ENCODE measurements at regions not wholly inside any gene's neighbourhood (a gene's known extent, or its start where the extent isn't known, plus 50 kb on each side); places are given as distances from the start of the nearest gene placed in this dataset.

GRCh38 chr20:50346374-50347283, 156.0 kb downstream of the CEBPB start (continued):
- TF ChIP-seq RCOR1 (IDR thresholded peaks at IDR 0.05; ENCODE audit: borderline replicate concordance in 1 of 2, low read depth in 2 of 2, low read length in 2 of 2) (0 out of 4 replicates have a peak, but pooled peaks of 1 of the 2 experiments have one; percentile 13), CBX8 (IDR thresholded peaks at IDR 0.05; ENCODE audit: borderline replicate concordance, extremely low read depth, low read depth, low read length, poor library complexity, severe bottlenecking) (no peak), C11orf30 (IDR thresholded peaks at IDR 0.05; ENCODE audit: low read depth) (no peak)

GRCh38 chr20:50347284-50348063, 156.8 kb downstream of the CEBPB start:
- POLR2A ChIA-PET: interaction anchor here (0.8 to 1.4 kb wide), 4 partner anchors 11 to 155 kb away, joined by 3 to 4 read pairs (median 3); no protein-coding TSS in a partner anchor
- no peak overlapping the region for H3K4me3 ChIP-seq
- no peaks in the 10 kb centered on the region for H3K27me3 ChIP-seq (ENCODE audit: control insufficient read depth in 2 of 2, insufficient read depth in 2 of 2, low read length in 2 of 2)
- H3K27ac ChIP-seq (ENCODE audit: extremely low read depth, low read depth, low read length): peak overlapping the region; percentile 53; the same call in 1 of the 3 replicates
- no peak for DNase-seq (ENCODE audit: extremely low read depth in 1 of 4, low spot score in 3 of 4)
- in situ Hi-C loops (cut with MboI) (loop anchor here (5.0 kb wide), 1 partner anchor 115 kb away; no protein-coding TSS in a partner anchor), intact Hi-C loops (cut with micrococcal nuclease) (loop anchor here (5.0 kb wide), 1 partner anchor 115 kb away; no protein-coding TSS in a partner anchor)
- no peaks in the 10 kb centered on the region for H4K20me1 ChIP-seq (replicated peaks; ENCODE audit: control insufficient read depth, insufficient read depth, low read length)
- ATAC-seq: no peak
- H2AFZ ChIP-seq (ENCODE audit: low read depth, low read length): peak overlapping the region; percentile 81
- no peaks in the 10 kb centered on the region for H3K36me3 ChIP-seq (ENCODE audit: control insufficient read depth, insufficient read depth, low read length)
- peak overlapping the region in 1 of 2 experiments; percentile 28; a peak in 2 of 4 replicates for H3K9ac ChIP-seq (ENCODE audit: insufficient read depth in 1 of 2, low read depth in 2 of 2, low read length in 2 of 2)
- TF ChIP-seq ETV5 (CRISPR knock-in tag; IDR thresholded peaks at IDR 0.05; ENCODE audit: low read depth): 0 out of 2 replicates have a peak, but pooled peaks have one; percentile 34
- TF ChIP-seq BCOR (IDR thresholded peaks at IDR 0.05): 0 out of 2 replicates have a peak, but pooled peaks have one; percentile 17
- TF ChIP-seq IRF2 (CRISPR knock-in tag; IDR thresholded peaks at IDR 0.05): no peak
- peak; percentile 62; the same call in 1 of the 2 replicates for TF ChIP-seq ZBTB49 (CRISPR knock-in tag; IDR thresholded peaks at IDR 0.05; ENCODE audit: borderline replicate concordance)
- no peak for TF ChIP-seq ETS1 (conservative IDR thresholded peaks at IDR 0.05; ENCODE audit: control insufficient read depth, low read depth, low read length)
- TF ChIP-seq KDM1A (IDR thresholded peaks at IDR 0.05): peak in 1 of 2 experiments; percentile 29; a peak in 1 of 4 replicates
- FAIRE-seq: no peak
- H3K4me1 ChIP-seq (replicated peaks in 1 of 2; ENCODE audit: control insufficient read depth in 2 of 2, insufficient read depth in 2 of 2, low read length in 2 of 2): peaks cover 25 to 28% of the 10 kb centered on the region in 2 experiments
- H3K9me3 ChIP-seq (replicated peaks; ENCODE audit: control insufficient read depth, insufficient read depth, low read depth, low read length): no peaks in the 10 kb centered on the region
- H3K79me2 ChIP-seq (ENCODE audit: control insufficient read depth, insufficient read depth, low read length): no peaks in the 10 kb centered on the region
- CTCF ChIA-PET (ENCODE audit: low intra/inter-chr PET ratio): no interaction called here
- WGBS (ENCODE audit: insufficient coverage, low coverage, missing lambda C conversion rate): 62% methylated on average over 13 of the region's 13 CpGs
- no peaks in the 10 kb centered on the region for H3K9me1 ChIP-seq (ENCODE audit: control insufficient read depth, insufficient read depth, low read length)
- no TSS peak for BruUV-seq (replicated peaks)
- H3K4me2 ChIP-seq (ENCODE audit: insufficient read depth, low read length): peak overlapping the region; percentile 23

Measured in K562 (cell line).